ENCODE measurements at regions not wholly inside any gene's neighbourhood (a gene's known extent, or its start where the extent isn't known, plus 50 kb on each side); places are given as distances from the start of the nearest gene placed in this dataset.

DNA sequence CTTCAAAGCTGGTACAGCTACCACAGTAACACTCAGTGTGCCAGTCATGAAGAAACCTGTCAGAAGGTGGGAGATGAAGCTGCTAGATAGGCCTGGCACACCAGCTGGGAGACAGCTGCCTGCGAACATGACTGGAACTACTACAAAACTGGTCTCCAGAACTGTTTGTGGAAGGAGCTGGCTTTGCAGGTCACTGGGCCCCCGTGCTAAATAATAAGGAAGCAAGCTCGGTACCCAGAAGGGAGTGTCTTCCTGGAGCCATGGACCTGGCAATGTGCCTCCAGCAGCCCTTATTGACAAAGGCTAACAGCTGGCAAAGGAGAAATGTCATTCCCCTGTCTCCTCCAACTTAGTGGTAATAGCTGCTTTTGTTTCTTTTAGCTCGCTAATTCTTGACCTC, 1217.6 kb upstream of the LRRN3 start:
- no peaks in the 10 kb centered on the region for H3K9me2 ChIP-seq (replicated peaks; ENCODE audit: low read length)
- no peaks in the 10 kb centered on the region for H3F3A ChIP-seq (ENCODE audit: low read length, unreplicated experiment)
- H3K27ac ChIP-seq (ENCODE audit: low read length): no peak overlapping the region
- ChIA-PET POLR2A (ENCODE audit: unreplicated experiment) (no interaction called here), CTCF (no interaction called here)
- no peaks in the 10 kb centered on the region for H3K27me3 ChIP-seq (ENCODE audit: low read length)
- H3K9ac ChIP-seq (ENCODE audit: low read length): no peak overlapping the region
- ATAC-seq: no peak
- no peaks in the 10 kb centered on the region for H3K4me1 ChIP-seq (ENCODE audit: insufficient read depth, low read length)
- no peak overlapping the region for H3K4me3 ChIP-seq (ENCODE audit: low read length)
- H2AFZ ChIP-seq (ENCODE audit: low read length): no peak overlapping the region
- H3K9me3 ChIP-seq (ENCODE audit: low read length): no peaks in the 10 kb centered on the region
- TF ChIP-seq, protein P1, sequence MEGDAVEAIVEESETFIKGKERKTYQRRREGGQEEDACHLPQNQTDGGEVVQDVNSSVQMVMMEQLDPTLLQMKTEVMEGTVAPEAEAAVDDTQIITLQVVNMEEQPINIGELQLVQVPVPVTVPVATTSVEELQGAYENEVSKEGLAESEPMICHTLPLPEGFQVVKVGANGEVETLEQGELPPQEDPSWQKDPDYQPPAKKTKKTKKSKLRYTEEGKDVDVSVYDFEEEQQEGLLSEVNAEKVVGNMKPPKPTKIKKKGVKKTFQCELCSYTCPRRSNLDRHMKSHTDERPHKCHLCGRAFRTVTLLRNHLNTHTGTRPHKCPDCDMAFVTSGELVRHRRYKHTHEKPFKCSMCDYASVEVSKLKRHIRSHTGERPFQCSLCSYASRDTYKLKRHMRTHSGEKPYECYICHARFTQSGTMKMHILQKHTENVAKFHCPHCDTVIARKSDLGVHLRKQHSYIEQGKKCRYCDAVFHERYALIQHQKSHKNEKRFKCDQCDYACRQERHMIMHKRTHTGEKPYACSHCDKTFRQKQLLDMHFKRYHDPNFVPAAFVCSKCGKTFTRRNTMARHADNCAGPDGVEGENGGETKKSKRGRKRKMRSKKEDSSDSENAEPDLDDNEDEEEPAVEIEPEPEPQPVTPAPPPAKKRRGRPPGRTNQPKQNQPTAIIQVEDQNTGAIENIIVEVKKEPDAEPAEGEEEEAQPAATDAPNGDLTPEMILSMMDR (conservative IDR thresholded peaks at IDR 0.05; ENCODE audit: low read depth, low read length): no peak
- TF ChIP-seq EZH2phosphoT487 (IDR thresholded peaks at IDR 0.05; ENCODE audit: borderline replicate concordance, low read length): no peak
- no peak for TF ChIP-seq EZH2 (IDR thresholded peaks at IDR 0.05; ENCODE audit: low read length, unreplicated experiment)
- intact Hi-C loops (cut with micrococcal nuclease): no loop called here
- BruUV-seq (replicated peaks): no TSS peak
- no peak for DNase-seq
- no peaks in the 10 kb centered on the region for H4K20me1 ChIP-seq (ENCODE audit: low read length)
- H3K36me3 ChIP-seq (ENCODE audit: low read depth, low read length): no peaks in the 10 kb centered on the region
- no peaks in the 10 kb centered on the region for H3K79me2 ChIP-seq (ENCODE audit: low read length)
- no peak overlapping the region for H3K4me2 ChIP-seq (ENCODE audit: low read length)

DNA sequence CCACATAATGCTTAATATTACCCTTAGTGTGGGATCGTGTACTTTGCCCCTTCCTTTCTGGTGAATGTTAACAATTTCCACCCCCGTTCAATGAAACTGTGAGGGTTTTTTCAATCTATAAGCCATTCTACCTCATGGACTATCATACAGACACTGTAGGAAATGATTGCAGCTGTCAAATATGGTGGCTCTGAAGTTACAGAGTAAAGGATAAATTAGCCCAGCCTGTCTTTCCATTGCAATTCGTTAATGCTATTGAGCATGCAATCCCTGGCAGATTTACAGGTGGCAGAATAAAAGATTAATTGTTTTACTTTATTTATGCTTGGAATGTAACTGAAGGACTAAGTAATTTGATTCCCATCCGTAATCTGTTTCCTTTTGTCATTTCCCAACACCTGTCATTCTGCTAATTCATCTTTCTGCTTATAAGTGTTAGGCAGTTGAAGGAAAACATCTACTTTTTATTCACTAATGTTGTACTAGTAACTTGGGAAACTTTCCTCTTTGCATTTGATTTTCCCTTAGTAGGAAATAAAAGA, 1211.6 kb upstream of the LRRN3 start:
- Histone ChIP-seq H3K9ac (ENCODE audit: low read length) (no peak overlapping the region), H3K4me2 (ENCODE audit: low read length) (no peak overlapping the region), H3K27me3 (ENCODE audit: low read length) (no peaks in the 10 kb centered on the region), H3K79me2 (ENCODE audit: low read length) (no peaks in the 10 kb centered on the region), H3K36me3 (ENCODE audit: low read depth, low read length) (no peaks in the 10 kb centered on the region), H3K27ac (ENCODE audit: low read length) (no peak overlapping the region), H4K20me1 (ENCODE audit: low read length) (no peaks in the 10 kb centered on the region), H2AFZ (ENCODE audit: low read length) (no peak overlapping the region), H3K9me2 (replicated peaks; ENCODE audit: low read length) (no peaks in the 10 kb centered on the region), H3K4me3 (ENCODE audit: low read length) (no peak overlapping the region), H3F3A (ENCODE audit: low read length, unreplicated experiment) (no peaks in the 10 kb centered on the region), H3K4me1 (ENCODE audit: insufficient read depth, low read length) (no peaks in the 10 kb centered on the region), H3K9me3 (ENCODE audit: low read length) (no peaks in the 10 kb centered on the region)
- DNase-seq (no peak), ATAC-seq (no peak)
- TF ChIP-seq EZH2phosphoT487 (IDR thresholded peaks at IDR 0.05; ENCODE audit: borderline replicate concordance, low read length) (no peak), EZH2 (IDR thresholded peaks at IDR 0.05; ENCODE audit: low read length, unreplicated experiment) (no peak)
- TF ChIP-seq, protein P1 (conservative IDR thresholded peaks at IDR 0.05; ENCODE audit: low read depth, low read length): no peak
- BruUV-seq (replicated peaks): no TSS peak
- ChIA-PET POLR2A (ENCODE audit: unreplicated experiment) (no interaction called here), CTCF (no interaction called here)
- intact Hi-C loops (cut with micrococcal nuclease): no loop called here

DNA sequence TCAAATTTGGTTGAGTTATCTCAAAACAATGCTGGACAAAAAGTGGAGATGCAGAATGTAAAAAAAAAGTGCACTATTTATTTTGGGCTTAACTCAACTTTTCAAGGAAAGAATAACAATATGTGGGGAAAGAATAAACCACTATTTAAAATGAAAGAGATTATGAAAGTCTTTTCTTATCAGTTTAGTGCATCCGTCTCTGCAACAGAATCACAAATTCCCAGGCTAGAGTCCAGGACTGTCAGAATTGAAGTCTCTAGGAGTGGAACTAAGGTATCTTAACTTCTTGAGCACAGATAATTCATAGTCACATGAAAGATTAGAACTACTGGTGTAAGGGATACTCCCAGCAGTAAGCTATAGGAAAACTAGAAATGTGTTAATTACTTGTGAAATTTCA, 1200.3 kb upstream of the LRRN3 start:
- intact Hi-C loops (cut with micrococcal nuclease): no loop called here
- Histone ChIP-seq H3F3A (ENCODE audit: low read length, unreplicated experiment) (no peaks in the 10 kb centered on the region), H3K79me2 (ENCODE audit: low read length) (no peaks in the 10 kb centered on the region), H2AFZ (ENCODE audit: low read length) (no peak overlapping the region), H3K9me3 (ENCODE audit: low read length) (no peaks in the 10 kb centered on the region), H3K4me2 (ENCODE audit: low read length) (no peak overlapping the region), H3K36me3 (ENCODE audit: low read depth, low read length) (no peaks in the 10 kb centered on the region), H3K4me1 (ENCODE audit: insufficient read depth, low read length) (no peaks in the 10 kb centered on the region), H3K27me3 (ENCODE audit: low read length) (no peaks in the 10 kb centered on the region), H4K20me1 (ENCODE audit: low read length) (no peaks in the 10 kb centered on the region), H3K9me2 (replicated peaks; ENCODE audit: low read length) (no peaks in the 10 kb centered on the region), H3K9ac (ENCODE audit: low read length) (no peak overlapping the region), H3K4me3 (ENCODE audit: low read length) (no peak overlapping the region), H3K27ac (ENCODE audit: low read length) (no peak overlapping the region)
- ATAC-seq: no peak
- POLR2A ChIA-PET (ENCODE audit: unreplicated experiment): no interaction called here
- CTCF ChIA-PET: no interaction called here
- DNase-seq: no peak
- TF ChIP-seq, protein P1 (conservative IDR thresholded peaks at IDR 0.05; ENCODE audit: low read depth, low read length): no peak
- TF ChIP-seq EZH2 (IDR thresholded peaks at IDR 0.05; ENCODE audit: low read length, unreplicated experiment) (no peak), EZH2phosphoT487 (IDR thresholded peaks at IDR 0.05; ENCODE audit: borderline replicate concordance, low read length) (no peak)
- no TSS peak for BruUV-seq (replicated peaks)

All from PC-3 (cell line).